GM06990 (cell line): ENCODE measurements at regions not wholly inside any gene's neighbourhood (a gene's known extent, or its start where the extent isn't known, plus 50 kb on each side); places are given as distances from the start of the nearest gene placed in this dataset.

Experiments
- DNase-seq: peaks from one replicate; pipeline ENCODE4 v3.0.0-alpha.2; 2011; ENCODE audit not compliant: insufficient read length; ENCODE audit errors: extremely low read depth
- H3K27me3 ChIP-seq: replicated peaks from 2 replicates; pipeline ENCODE4 v1.6.0; 2011; ENCODE audit warnings: low read length; ENCODE audit not compliant: control insufficient read depth, insufficient read depth
- H3K36me3 ChIP-seq: 2 replicates; pipeline ENCODE4 v1.5.1; 2011; ENCODE audit warnings: low read length; ENCODE audit not compliant: control insufficient read depth, insufficient read depth
- H3K4me3 ChIP-seq: replicated peaks from 2 replicates; pipeline ENCODE4 v1.5.1; 2011; ENCODE audit warnings: low read depth, mild to moderate bottlenecking, control low read depth, low read length
- CTCF ChIP-seq: IDR thresholded peaks from 2 replicates; pipeline ENCODE4 v1.5.1; 2011; ENCODE audit warnings: low read length, control low read depth, mild to moderate bottlenecking, inconsistent platforms; ENCODE audit not compliant: insufficient read depth, poor library complexity, severe bottlenecking

GRCh38 chr3:160154596-160154995, 70.6 kb upstream of the C3orf80 start:
- H3K27me3 ChIP-seq: no peaks in the 10 kb centered on the region
- DNase-seq: no peak
- no peak overlapping the region for H3K4me3 ChIP-seq
- no peak for TF ChIP-seq CTCF
- H3K36me3 ChIP-seq: no peaks in the 10 kb centered on the region

GRCh38 chr3:160157321-160157720, 67.9 kb upstream of the C3orf80 start:
- TF ChIP-seq CTCF: no peak
- H3K36me3 ChIP-seq: no peaks in the 10 kb centered on the region
- no peak for DNase-seq
- H3K4me3 ChIP-seq: no peak overlapping the region
- H3K27me3 ChIP-seq: no peaks in the 10 kb centered on the region

- no peak for TF ChIP-seq CTCF
- no peak for DNase-seq
- H3K36me3 ChIP-seq: no peaks in the 10 kb centered on the region
- H3K27me3 ChIP-seq: no peaks in the 10 kb centered on the region
- no peak overlapping the region for H3K4me3 ChIP-seq
These were observed 65.9 kb upstream of the C3orf80 start for GRCh38 chr3:160159341-160159740.

- DNase-seq: no peak
- Histone ChIP-seq H3K36me3 (no peaks in the 10 kb centered on the region), H3K4me3 (no peak overlapping the region), H3K27me3 (no peaks in the 10 kb centered on the region)
- no peak for TF ChIP-seq CTCF
These were observed 65.4 kb upstream of the C3orf80 start for GRCh38 chr3:160159806-160160205.

- Histone ChIP-seq H3K27me3 (no peaks in the 10 kb centered on the region), H3K4me3 (no peak overlapping the region), H3K36me3 (no peaks in the 10 kb centered on the region)
- no peak for TF ChIP-seq CTCF
- no peak for DNase-seq
These were observed 63.3 kb upstream of the C3orf80 start for GRCh38 chr3:160161921-160162320.

GRCh38 chr3:160162440-160162839, 62.8 kb upstream of the C3orf80 start:
- Histone ChIP-seq H3K36me3 (no peaks in the 10 kb centered on the region), H3K27me3 (no peaks in the 10 kb centered on the region), H3K4me3 (no peak overlapping the region)
- DNase-seq: no peak
- no peak for TF ChIP-seq CTCF
